Adrenal gland (tissue), 9 donors: ENCODE measurements at regions not wholly inside any gene's neighbourhood (a gene's known extent, or its start where the extent isn't known, plus 50 kb on each side); places are given as distances from the start of the nearest gene placed in this dataset.

Experiments used
- DNase-seq, 7 donors: peaks; one replicate each; pipeline ENCODE4 v3.0.0-alpha.2; 2019 to 2020
- H3K27ac ChIP-seq, 5 donors: fragments of 200-600 bp; sonication (generic) in 4 of 5; 1 replicate in 3 of 5; 2 replicates in 2 of 5; pipeline versions ENCODE4 v1.5.1 to v1.8.0; 2016 to 2020; ENCODE audit warnings: mild to moderate bottlenecking in 1 of 5
- H3K27me3 ChIP-seq: fragments of 200-600 bp; 2 replicates; pipeline ENCODE4 v1.8.0; 2021
- H3K36me3 ChIP-seq, 2 donors: fragments of 200-600 bp; replicated peaks in 1 of 2; 1 replicate in 1 of 2; 2 replicates in 1 of 2; pipeline versions ENCODE4 v1.5.1 to v1.8.0; 2018 to 2022
- H3K4me1 ChIP-seq, 2 donors: fragments of 200-600 bp; replicated peaks in 1 of 2; 1 replicate in 1 of 2; 2 replicates in 1 of 2; pipeline versions ENCODE4 v1.5.1 to v1.8.0; 2018 to 2021
- H3K4me3 ChIP-seq, 4 donors: fragments of 200-600 bp; sonication (generic) in 3 of 4; one replicate each; pipeline ENCODE4 v1.5.1; 2016 to 2018
- H3K9me3 ChIP-seq, 3 donors: fragments of 200-600 bp; sonication (generic) in 1 of 3; replicated peaks in 1 of 3; 1 replicate in 2 of 3; 2 replicates in 1 of 3; pipeline versions ENCODE4 v1.5.1 to v1.8.0; 2016 to 2021
- POLR2A ChIP-seq, 2 donors: fragments of 450-650 bp; IDR thresholded peaks; one replicate each; pipeline ENCODE4 v1.6.1; 2017; ENCODE audit warnings: antibody characterized with exemption in 2 of 2, mild to moderate bottlenecking in 2 of 2, moderate library complexity in 1 of 2
- WGBS, 4 donors: extraction: QIAGEN DNeasy Blood & Tissue Kit in 2 of 4; methylation state at CpG; one replicate each; pipeline versions ENCODE4 v1.1.5 to v1.1.7; 2013 to 2017; 5-methylcytosine and 5-hydroxymethylcytosine counted together
- intact Hi-C, 2 donors: fragments of 100-400 bp; cut with DNase I; formaldehyde crosslinking; loops; one replicate each; pipeline versions ENCODE4 v1.14.1 to v1.15.0; 2022 to 2023
- TF ChIP-seq, protein P1 (sequence below), 6 experiments: fragments of 450-650 bp in 4 of 6; fragments of 200-600 bp in 2 of 6; sonication (generic) in 1 of 6; IDR thresholded peaks; 1 replicate in 5 of 6; 2 replicates in 1 of 6; pipeline versions ENCODE4 v1.5.1 to v1.8.0; 2016 to 2021; ENCODE audit warnings: antibody characterized with exemption in 6 of 6, mild to moderate bottlenecking in 2 of 6, moderate library complexity in 1 of 6
- donor health status: healthy with polysubstance abuse.
- donor health status: Bipolar disorder and iron deficiency.
- donor health status: DM: yes; HTN: yes; CAD: no.
- donor health status: DM: no; HTN: no; CAD: no.
- donor health status: DM: no; HTN: no; CAD: no.

GRCh38 chr6:154885214-154885613 lies 109.9 kb upstream of the TIAM2 start:
- TF ChIP-seq POLR2A (IDR thresholded peaks at IDR 0.05), result no peak
- TF ChIP-seq, protein P1, sequence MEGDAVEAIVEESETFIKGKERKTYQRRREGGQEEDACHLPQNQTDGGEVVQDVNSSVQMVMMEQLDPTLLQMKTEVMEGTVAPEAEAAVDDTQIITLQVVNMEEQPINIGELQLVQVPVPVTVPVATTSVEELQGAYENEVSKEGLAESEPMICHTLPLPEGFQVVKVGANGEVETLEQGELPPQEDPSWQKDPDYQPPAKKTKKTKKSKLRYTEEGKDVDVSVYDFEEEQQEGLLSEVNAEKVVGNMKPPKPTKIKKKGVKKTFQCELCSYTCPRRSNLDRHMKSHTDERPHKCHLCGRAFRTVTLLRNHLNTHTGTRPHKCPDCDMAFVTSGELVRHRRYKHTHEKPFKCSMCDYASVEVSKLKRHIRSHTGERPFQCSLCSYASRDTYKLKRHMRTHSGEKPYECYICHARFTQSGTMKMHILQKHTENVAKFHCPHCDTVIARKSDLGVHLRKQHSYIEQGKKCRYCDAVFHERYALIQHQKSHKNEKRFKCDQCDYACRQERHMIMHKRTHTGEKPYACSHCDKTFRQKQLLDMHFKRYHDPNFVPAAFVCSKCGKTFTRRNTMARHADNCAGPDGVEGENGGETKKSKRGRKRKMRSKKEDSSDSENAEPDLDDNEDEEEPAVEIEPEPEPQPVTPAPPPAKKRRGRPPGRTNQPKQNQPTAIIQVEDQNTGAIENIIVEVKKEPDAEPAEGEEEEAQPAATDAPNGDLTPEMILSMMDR (IDR thresholded peaks at IDR 0.05), result no peak
- H3K4me3 ChIP-seq, result no peak overlapping the region
- no peaks in the 10 kb centered on the region for H3K9me3 ChIP-seq
- peaks cover 9 to 16% of the 10 kb centered on the region in 2 donors for H3K4me1 ChIP-seq
- intact Hi-C loops, result no loop called here
- no peaks in the 10 kb centered on the region for H3K27me3 ChIP-seq
- no peak overlapping the region for H3K27ac ChIP-seq
- no peak for DNase-seq
- H3K36me3 ChIP-seq, result no peaks in the 10 kb centered on the region
- 84 to 88% (median 86%) methylated on average over 2 of the region's 2 CpGs for WGBS, 4 donors

- intact Hi-C loops, result no loop called here
- Histone ChIP-seq H3K9me3 (no peaks in the 10 kb centered on the region), H3K4me1 (peaks cover 9% of the 10 kb centered on the region in 2 donors), H3K36me3 (no peaks in the 10 kb centered on the region), H3K27ac (no peak overlapping the region), H3K4me3 (no peak overlapping the region), H3K27me3 (no peaks in the 10 kb centered on the region)
- TF ChIP-seq, protein P1 (IDR thresholded peaks at IDR 0.05), result no peak
- TF ChIP-seq POLR2A (IDR thresholded peaks at IDR 0.05), result no peak
- WGBS, 4 donors, result 96 to 99% (median 98%) methylated on average over 4 of the region's 4 CpGs
- DNase-seq, result no peak
Measured at GRCh38 chr6:154886016-154886415, 109.1 kb upstream of the TIAM2 start.

GRCh38 chr6:154886471-154886870 lies 108.6 kb upstream of the TIAM2 start:
- no peaks in the 10 kb centered on the region for H3K27me3 ChIP-seq
- intact Hi-C loops, result no loop called here
- H3K4me1 ChIP-seq, result peaks cover 5 to 9% of the 10 kb centered on the region in 2 donors
- no peak for DNase-seq
- H3K4me3 ChIP-seq, result no peak overlapping the region
- no peaks in the 10 kb centered on the region for H3K9me3 ChIP-seq
- no peaks in the 10 kb centered on the region for H3K36me3 ChIP-seq
- no peak overlapping the region for H3K27ac ChIP-seq
- TF ChIP-seq, protein P1 (IDR thresholded peaks at IDR 0.05), result no peak
- TF ChIP-seq POLR2A (IDR thresholded peaks at IDR 0.05), result no peak

GRCh38 chr6:154887051-154887450 lies 108.1 kb upstream of the TIAM2 start:
- no peaks in the 10 kb centered on the region for H3K27me3 ChIP-seq

More at GRCh38 chr6:154887051-154887450, 108.1 kb upstream of the TIAM2 start:
- no peaks in the 10 kb centered on the region for H3K36me3 ChIP-seq
- WGBS, 4 donors, result 95 to 98% (median 95%) methylated on average over 5 of the region's 5 CpGs
- intact Hi-C loops, result no loop called here
- no peak for DNase-seq
- H3K9me3 ChIP-seq, result no peaks in the 10 kb centered on the region
- no peak overlapping the region for H3K4me3 ChIP-seq
- no peak overlapping the region for H3K27ac ChIP-seq
- TF ChIP-seq, protein P1 (IDR thresholded peaks at IDR 0.05), result no peak
- no peak for TF ChIP-seq POLR2A (IDR thresholded peaks at IDR 0.05)
- H3K4me1 ChIP-seq, result peaks cover 0 to 9% of the 10 kb centered on the region in 2 donors
